Peyer's patch (tissue), 4 donors: ENCODE measurements at regions not wholly inside any gene's neighbourhood (a gene's known extent, or its start where the extent isn't known, plus 50 kb on each side); places are given as distances from the start of the nearest gene placed in this dataset.

Experiments
- DNase-seq, 3 donors: peaks; one replicate each; pipeline ENCODE4 v3.0.0-alpha.2; 2017 to 2019
- H3K27ac ChIP-seq, 4 donors: fragments of 200-600 bp; sonication (generic); one replicate each; pipeline ENCODE4 v1.5.1; 2016 to 2019
- H3K27me3 ChIP-seq, 2 donors: fragments of 200-600 bp; sonication (generic); one replicate each; pipeline ENCODE4 v1.5.1; 2019
- H3K36me3 ChIP-seq, 3 donors: fragments of 200-600 bp; sonication (generic); one replicate each; pipeline ENCODE4 v1.5.1; 2016 to 2019
- H3K4me1 ChIP-seq, 4 donors: fragments of 200-600 bp; sonication (generic); one replicate each; pipeline ENCODE4 v1.5.1; 2016 to 2019
- H3K4me3 ChIP-seq, 4 donors: fragments of 200-600 bp; sonication (generic); 1 replicate in 3 of 4; 2 replicates in 1 of 4; pipeline ENCODE4 v1.5.1; 2016 to 2019; ENCODE audit warnings: mild to moderate bottlenecking in 1 of 4
- H3K9me3 ChIP-seq, 4 donors: fragments of 200-600 bp; sonication (generic); one replicate each; pipeline ENCODE4 v1.5.1; 2016 to 2019; ENCODE audit warnings: mild to moderate bottlenecking in 1 of 4
- CTCF ChIP-seq, 6 experiments: fragments of 450-650 bp in 4 of 6; fragments of 200-600 bp in 2 of 6; sonication (generic) in 1 of 6; IDR thresholded peaks; one replicate each; pipeline ENCODE4 v1.5.1; 2017 to 2019; ENCODE audit warnings: antibody characterized with exemption in 6 of 6, mild to moderate bottlenecking in 3 of 6, moderate library complexity in 1 of 6
- POLR2A ChIP-seq, 2 donors: fragments of 450-650 bp; IDR thresholded peaks; one replicate each; pipeline ENCODE4 v1.5.1; 2017; ENCODE audit warnings: antibody characterized with exemption in 2 of 2, mild to moderate bottlenecking in 2 of 2, moderate library complexity in 2 of 2

GRCh38 chr16:52265446-52265861, 281.5 kb downstream of the TOX3 start:
- no peak for DNase-seq

DNA sequence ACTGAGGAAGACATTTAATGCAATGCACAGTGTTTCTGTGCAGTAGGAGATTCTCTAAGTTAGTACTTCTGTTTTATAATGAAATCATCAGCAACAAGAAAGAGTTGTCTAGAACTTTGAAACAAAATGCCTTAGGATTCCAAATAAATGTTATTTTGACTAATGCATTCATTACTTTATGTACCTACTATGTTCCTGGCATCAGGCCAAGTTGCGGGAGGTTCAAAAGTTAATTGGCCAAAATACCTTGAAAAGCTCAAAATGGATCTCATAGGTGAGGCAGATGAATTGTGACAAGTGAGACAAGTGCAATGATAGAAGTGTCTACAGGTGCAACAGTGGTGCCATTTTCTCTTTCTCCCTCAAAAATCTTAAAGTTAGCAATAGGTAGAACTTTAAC, 289.4 kb downstream of the TOX3 start:
- Histone ChIP-seq H3K9me3 (no peaks in the 10 kb centered on the region), H3K27me3 (no peaks in the 10 kb centered on the region), H3K36me3 (no peaks in the 10 kb centered on the region), H3K4me1 (no peaks in the 10 kb centered on the region), H3K27ac (no peak overlapping the region), H3K4me3 (no peak overlapping the region)
- TF ChIP-seq POLR2A (IDR thresholded peaks at IDR 0.05) (no peak), CTCF (IDR thresholded peaks at IDR 0.05) (no peak)
- no peak for DNase-seq

More at GRCh38 chr16:52265446-52265861, 281.5 kb downstream of the TOX3 start:
- Histone ChIP-seq H3K9me3 (no peaks in the 10 kb centered on the region), H3K4me3 (no peak overlapping the region), H3K36me3 (no peaks in the 10 kb centered on the region), H3K4me1 (no peaks in the 10 kb centered on the region), H3K27me3 (no peaks in the 10 kb centered on the region), H3K27ac (no peak overlapping the region)
- TF ChIP-seq POLR2A (IDR thresholded peaks at IDR 0.05) (no peak), CTCF (IDR thresholded peaks at IDR 0.05) (no peak)

- Histone ChIP-seq H3K4me3 (no peak overlapping the region), H3K27ac (peak overlapping the region in 1 of 4 donors; percentile 66), H3K4me1 (no peaks in the 10 kb centered on the region), H3K27me3 (no peaks in the 10 kb centered on the region), H3K36me3 (no peaks in the 10 kb centered on the region), H3K9me3 (no peaks in the 10 kb centered on the region)
- no peak for TF ChIP-seq CTCF (IDR thresholded peaks at IDR 0.05)
- DNase-seq = no peak
Observed at GRCh38 chr16:52256310-52257078, 290.4 kb downstream of the TOX3 start.

DNA sequence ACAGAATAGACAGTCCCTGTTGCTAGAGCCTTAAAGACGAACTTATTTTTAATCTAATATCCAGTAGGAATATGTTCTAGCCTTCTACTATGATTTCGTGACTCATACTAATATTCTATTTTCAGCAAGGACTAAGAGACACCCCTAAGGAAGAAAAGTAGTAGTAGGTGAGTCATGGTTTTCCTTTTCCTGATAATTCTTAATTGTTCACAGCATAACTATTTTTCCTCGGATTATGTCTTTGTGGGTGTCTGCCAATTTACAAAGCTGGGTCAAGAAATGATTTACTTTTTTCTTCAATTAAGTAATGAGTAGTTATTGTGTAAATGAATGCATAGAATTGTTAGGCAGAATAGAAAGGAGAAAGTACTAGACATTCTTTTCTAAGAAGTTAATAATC, 292.2 kb downstream of the TOX3 start:
- TF ChIP-seq CTCF (IDR thresholded peaks at IDR 0.05) (no peak), POLR2A (IDR thresholded peaks at IDR 0.05) (no peak)

DNA sequence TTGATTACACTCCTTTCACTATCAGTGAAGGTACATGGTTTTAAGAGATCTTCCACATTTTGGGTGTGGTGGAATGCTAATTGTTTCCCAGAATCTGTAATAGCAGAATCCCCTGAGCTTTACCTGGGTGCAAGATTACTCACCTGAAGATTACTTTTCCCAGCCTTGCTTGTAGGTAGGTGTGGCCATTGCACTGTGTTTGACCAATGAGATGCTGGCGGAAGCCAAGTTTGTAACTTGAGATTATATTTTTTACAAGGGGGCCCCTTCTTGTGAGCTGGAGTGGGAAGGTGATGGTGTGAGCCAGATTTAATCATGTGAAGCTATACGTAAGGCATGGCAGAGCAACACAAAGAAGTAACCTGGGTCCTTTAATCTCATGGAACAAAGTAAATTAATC, 294.3 kb downstream of the TOX3 start:
- TF ChIP-seq POLR2A (IDR thresholded peaks at IDR 0.05) (no peak), CTCF (IDR thresholded peaks at IDR 0.05) (no peak)
- Histone ChIP-seq H3K4me3 (no peak overlapping the region), H3K27ac (no peak overlapping the region), H3K9me3 (no peaks in the 10 kb centered on the region), H3K27me3 (no peaks in the 10 kb centered on the region), H3K4me1 (no peaks in the 10 kb centered on the region), H3K36me3 (no peaks in the 10 kb centered on the region)
- DNase-seq = no peak

More for the DNA sequence above, 292.2 kb downstream of the TOX3 start:
- no peaks in the 10 kb centered on the region for H3K4me1 ChIP-seq
- DNase-seq = no peak
- H3K36me3 ChIP-seq = no peaks in the 10 kb centered on the region
- no peak overlapping the region for H3K27ac ChIP-seq
- H3K4me3 ChIP-seq = no peak overlapping the region
- no peaks in the 10 kb centered on the region for H3K27me3 ChIP-seq
- no peaks in the 10 kb centered on the region for H3K9me3 ChIP-seq
